ENCODE measurements at regions not wholly inside any gene's neighbourhood (a gene's known extent, or its start where the extent isn't known, plus 50 kb on each side); places are given as distances from the start of the nearest gene placed in this dataset.

GRCh38 chr4:111695677-111696076, 449.6 kb upstream of the FAM241A start:
- H3K9me3 ChIP-seq (replicated peaks in 1 of 3) = no peaks in the 10 kb centered on the region
- intact Hi-C loops (cut with DNase I) = no loop called here
- no peak overlapping the region for H3K27ac ChIP-seq
- H3K27me3 ChIP-seq = no peaks in the 10 kb centered on the region
- WGBS, 4 donors = 84 to 91% (median 89%) methylated on average over 2 of the region's 2 CpGs
- DNase-seq = no peak
- TF ChIP-seq CTCF (IDR thresholded peaks at IDR 0.05) (no peak), POLR2A (IDR thresholded peaks at IDR 0.05) (no peak)
- H3K36me3 ChIP-seq (replicated peaks in 1 of 2) = no peaks in the 10 kb centered on the region
- H3K4me3 ChIP-seq = no peak overlapping the region
- H3K4me1 ChIP-seq (replicated peaks in 1 of 2) = no peaks in the 10 kb centered on the region

- no peaks in the 10 kb centered on the region for H3K4me1 ChIP-seq (replicated peaks in 1 of 2)
- TF ChIP-seq CTCF (IDR thresholded peaks at IDR 0.05) = no peak
- TF ChIP-seq POLR2A (IDR thresholded peaks at IDR 0.05) = no peak
- H3K9me3 ChIP-seq (replicated peaks in 1 of 3) = no peaks in the 10 kb centered on the region
- H3K4me3 ChIP-seq = no peak overlapping the region
- H3K27ac ChIP-seq = no peak overlapping the region
- no peaks in the 10 kb centered on the region for H3K27me3 ChIP-seq
- H3K36me3 ChIP-seq (replicated peaks in 1 of 2) = no peaks in the 10 kb centered on the region
- DNase-seq = no peak
- 48 to 66% (median 59%) methylated on average over 2 of the region's 2 CpGs for WGBS, 4 donors
- intact Hi-C loops (cut with DNase I) = no loop called here
These were observed 448.7 kb upstream of the FAM241A start for GRCh38 chr4:111696505-111696904.

- H3K27ac ChIP-seq = no peak overlapping the region
- H3K9me3 ChIP-seq (replicated peaks in 1 of 3) = no peaks in the 10 kb centered on the region
- DNase-seq = no peak
- H3K27me3 ChIP-seq = no peaks in the 10 kb centered on the region
- TF ChIP-seq POLR2A (IDR thresholded peaks at IDR 0.05) (no peak), CTCF (IDR thresholded peaks at IDR 0.05) (no peak)
- 58 to 75% (median 63%) methylated on average over 2 of the region's 2 CpGs for WGBS, 4 donors
- H3K4me3 ChIP-seq = no peak overlapping the region
- intact Hi-C loops (cut with DNase I) = no loop called here
- no peaks in the 10 kb centered on the region for H3K36me3 ChIP-seq (replicated peaks in 1 of 2)
- no peaks in the 10 kb centered on the region for H3K4me1 ChIP-seq (replicated peaks in 1 of 2)
These were observed 447.9 kb upstream of the FAM241A start for GRCh38 chr4:111697176-111697942.

GRCh38 chr4:111698361-111698760, 446.9 kb upstream of the FAM241A start:
- intact Hi-C loops (cut with DNase I) = no loop called here
- TF ChIP-seq CTCF (IDR thresholded peaks at IDR 0.05) (no peak), POLR2A (IDR thresholded peaks at IDR 0.05) (no peak)
- H3K27ac ChIP-seq = no peak overlapping the region
- no peak overlapping the region for H3K4me3 ChIP-seq
- H3K4me1 ChIP-seq (replicated peaks in 1 of 2) = no peaks in the 10 kb centered on the region
- H3K9me3 ChIP-seq (replicated peaks in 1 of 3) = no peaks in the 10 kb centered on the region
- no peaks in the 10 kb centered on the region for H3K27me3 ChIP-seq
- no peaks in the 10 kb centered on the region for H3K36me3 ChIP-seq (replicated peaks in 1 of 2)
- no peak for DNase-seq
